HEK293 (cell line): ENCODE measurements at regions not wholly inside any gene's neighbourhood (a gene's known extent, or its start where the extent isn't known, plus 50 kb on each side); places are given as distances from the start of the nearest gene placed in this dataset.

Source experiments
- CTCF ChIA-PET: fragments of 350-600 bp; formaldehyde crosslinking; extraction: SDS; loops from one replicate; lab custom pipeline; 2021; ENCODE audit warnings: antibody characterized with exemption; lab: Yijun Ruan, JAX
- POLR2A ChIA-PET: fragments of 300-600 bp; formaldehyde crosslinking; extraction: SDS; loops from one replicate; lab custom pipeline; 2020; ENCODE audit warnings: antibody characterized with exemption, inconsistent platforms; lab: Yijun Ruan, JAX
- H3K27ac ChIP-seq: fragments of 200-500 bp; sonication (Bioruptor generic); 2 replicates; pipeline ENCODE4 v1.5.1; 2014; ENCODE audit warnings: low read depth, low read length, control low read depth, inconsistent platforms; ENCODE audit errors: extremely low read depth
- H3K36me3 ChIP-seq, 2 experiments: fragments of 200-500 bp in 1 of 2; sonication (Bioruptor generic) in 1 of 2; 1 replicate in 1 of 2; 2 replicates in 1 of 2; pipeline ENCODE4 v1.5.1; 2014 to 2017; ENCODE audit warnings: inconsistent platforms in 2 of 2, low read length in 2 of 2; ENCODE audit not compliant: control insufficient read depth in 2 of 2, insufficient read depth in 1 of 2
- H3K4me1 ChIP-seq: fragments of 200-500 bp; sonication (Bioruptor generic); 2 replicates; pipeline ENCODE4 v1.5.1; 2014; ENCODE audit warnings: mild to moderate bottlenecking, low read length, inconsistent platforms; ENCODE audit not compliant: control insufficient read depth, insufficient read depth
- H3K4me3 ChIP-seq: 2 replicates; pipeline ENCODE4 v1.5.1; 2011; ENCODE audit warnings: low read depth, mild to moderate bottlenecking, control low read depth, low read length, moderate library complexity
- H3K9me3 ChIP-seq: fragments of 200-500 bp; sonication (Bioruptor generic); 2 replicates; pipeline ENCODE4 v1.5.1; 2014; ENCODE audit warnings: low read depth, low read length, inconsistent platforms; ENCODE audit not compliant: control insufficient read depth, insufficient read depth
- BCL11B ChIP-seq: fragments of 450-650 bp; formaldehyde crosslinking; IDR thresholded peaks from 2 replicates; pipeline ENCODE4 v1.5.1; 2016; ENCODE audit warnings: low read depth, missing biosample characterization, missing genetic modification characterization
- KLF16 ChIP-seq: fragments of 450-650 bp; formaldehyde crosslinking; IDR thresholded peaks from 2 replicates; pipeline ENCODE4 v1.5.1; 2017; ENCODE audit warnings: missing biosample characterization, missing genetic modification characterization
- SCRT2 ChIP-seq: fragments of 450-650 bp; formaldehyde crosslinking; IDR thresholded peaks from 2 replicates; pipeline ENCODE4 v1.5.1; 2016; ENCODE audit warnings: missing biosample characterization, missing genetic modification characterization
- SP7 ChIP-seq: fragments of 450-650 bp; formaldehyde crosslinking; IDR thresholded peaks from 2 replicates; pipeline ENCODE4 v1.5.1; 2016; ENCODE audit warnings: missing biosample characterization, missing genetic modification characterization
- ZBTB1 ChIP-seq: fragments of 450-650 bp; formaldehyde crosslinking; IDR thresholded peaks from 2 replicates; pipeline ENCODE4 v1.5.1; 2016; ENCODE audit warnings: missing biosample characterization, missing genetic modification characterization
- ZBTB8A ChIP-seq: fragments of 450-650 bp; formaldehyde crosslinking; IDR thresholded peaks from 2 replicates; pipeline ENCODE4 v1.5.1; 2016; ENCODE audit warnings: missing biosample characterization, missing genetic modification characterization
- ZNF155 ChIP-seq: fragments of 450-650 bp; formaldehyde crosslinking; IDR thresholded peaks from 2 replicates; pipeline ENCODE4 v1.5.1; 2016; ENCODE audit warnings: missing biosample characterization, missing genetic modification characterization
- ZNF19 ChIP-seq: fragments of 450-650 bp; formaldehyde crosslinking; IDR thresholded peaks from 2 replicates; pipeline ENCODE4; 2016; ENCODE audit warnings: missing biosample characterization, missing genetic modification characterization, low read depth
- ZNF214 ChIP-seq: fragments of 450-650 bp; formaldehyde crosslinking; IDR thresholded peaks from 2 replicates; pipeline ENCODE4 v1.5.1; 2017; ENCODE audit warnings: missing biosample characterization, mild to moderate bottlenecking, missing genetic modification characterization, borderline replicate concordance
- ZNF223 ChIP-seq: fragments of 450-650 bp; formaldehyde crosslinking; IDR thresholded peaks from 2 replicates; pipeline ENCODE4 v1.5.1; 2016; ENCODE audit warnings: missing biosample characterization, missing genetic modification characterization
- ZNF350 ChIP-seq: fragments of 450-650 bp; formaldehyde crosslinking; IDR thresholded peaks from 2 replicates; pipeline ENCODE4 v1.5.0; 2017; ENCODE audit warnings: missing biosample characterization, mild to moderate bottlenecking, missing genetic modification characterization
- ZNF394 ChIP-seq: fragments of 450-650 bp; formaldehyde crosslinking; IDR thresholded peaks from 2 replicates; pipeline ENCODE4 v1.5.1; 2016; ENCODE audit warnings: missing biosample characterization, missing genetic modification characterization, mild to moderate bottlenecking, moderate library complexity, borderline replicate concordance
- ZNF510 ChIP-seq: fragments of 450-650 bp; formaldehyde crosslinking; IDR thresholded peaks from 2 replicates; pipeline ENCODE4 v1.5.1; 2018; ENCODE audit warnings: mild to moderate bottlenecking, missing genetic modification characterization, missing biosample characterization; ENCODE audit not compliant: insufficient replicate concordance
- ZNF544 ChIP-seq: fragments of 450-650 bp; formaldehyde crosslinking; IDR thresholded peaks from 2 replicates; pipeline ENCODE4 v1.5.0; 2017; ENCODE audit warnings: missing biosample characterization, missing genetic modification characterization
- ZNF548 ChIP-seq: fragments of 450-650 bp; formaldehyde crosslinking; IDR thresholded peaks from 2 replicates; pipeline ENCODE4 v1.5.1; 2016; ENCODE audit warnings: missing biosample characterization, missing genetic modification characterization
- ZNF621 ChIP-seq: fragments of 450-650 bp; formaldehyde crosslinking; IDR thresholded peaks from 2 replicates; pipeline ENCODE4 v1.5.1; 2017; ENCODE audit warnings: missing biosample characterization, missing genetic modification characterization
- ZNF670 ChIP-seq: fragments of 450-650 bp; formaldehyde crosslinking; IDR thresholded peaks from 2 replicates; pipeline ENCODE4 v1.5.1; 2016; ENCODE audit warnings: missing biosample characterization, missing genetic modification characterization, low read depth
- ZNF704 ChIP-seq: fragments of 450-650 bp; formaldehyde crosslinking; IDR thresholded peaks from 2 replicates; pipeline ENCODE4 v1.5.1; 2016; ENCODE audit warnings: missing biosample characterization, missing genetic modification characterization
- TF ChIP-seq, protein P1 (sequence below): sonication (generic); formaldehyde crosslinking; IDR thresholded peaks from 2 replicates; pipeline ENCODE4 v1.8.1; 2022; ENCODE audit warnings: mild to moderate bottlenecking, moderate library complexity, missing genetic modification reagents
- TF ChIP-seq, protein P2 (sequence below): fragments of 450-650 bp; formaldehyde crosslinking; IDR thresholded peaks from 2 replicates; pipeline ENCODE4 v1.5.1; 2016; ENCODE audit warnings: missing biosample characterization, missing genetic modification characterization

GRCh38 chr14:71328183-71328582 is 420.9 kb downstream of the PCNX1 start:
- CTCF ChIA-PET = no interaction called here
- Histone ChIP-seq H3K27ac (no peak overlapping the region), H3K4me1 (peaks cover 7% of the 10 kb centered on the region), H3K9me3 (no peaks in the 10 kb centered on the region)
- TF ChIP-seq ZNF704 (no peak), ZNF621 (no peak), BCL11B (no peak), ZNF670 (tag by site-specific recombination) (no peak), ZBTB8A (no peak)
- TF ChIP-seq, protein P1, sequence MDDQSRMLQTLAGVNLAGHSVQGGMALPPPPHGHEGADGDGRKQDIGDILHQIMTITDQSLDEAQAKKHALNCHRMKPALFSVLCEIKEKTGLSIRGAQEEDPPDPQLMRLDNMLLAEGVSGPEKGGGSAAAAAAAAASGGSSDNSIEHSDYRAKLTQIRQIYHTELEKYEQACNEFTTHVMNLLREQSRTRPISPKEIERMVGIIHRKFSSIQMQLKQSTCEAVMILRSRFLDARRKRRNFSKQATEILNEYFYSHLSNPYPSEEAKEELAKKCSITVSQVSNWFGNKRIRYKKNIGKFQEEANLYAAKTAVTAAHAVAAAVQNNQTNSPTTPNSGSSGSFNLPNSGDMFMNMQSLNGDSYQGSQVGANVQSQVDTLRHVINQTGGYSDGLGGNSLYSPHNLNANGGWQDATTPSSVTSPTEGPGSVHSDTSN (CRISPR knock-in tag) = no peak
- TF ChIP-seq, all 188 proteins: peak for 0
- POLR2A ChIA-PET = interaction anchor here (0.6 kb wide), 1 partner anchor 18 kb away, joined by 3 read pairs; no protein-coding TSS in a partner anchor
- no peak overlapping the region for H3K4me3 ChIP-seq
- H3K36me3 ChIP-seq = no peaks in the 10 kb centered on the region; a peak in 1 of 3 replicates

- Histone ChIP-seq H3K9me3 (no peaks in the 10 kb centered on the region), H3K4me1 (peaks cover 5% of the 10 kb centered on the region; the same call in 1 of the 2 replicates), H3K27ac (no peak overlapping the region), H3K36me3 (no peaks in the 10 kb centered on the region; a peak in 1 of 3 replicates), H3K4me3 (no peak overlapping the region)
- TF ChIP-seq ZNF223 (tag by site-specific recombination) = no peak
- TF ChIP-seq ZNF394 (tag by site-specific recombination) = no peak
- TF ChIP-seq ZNF548 (tag by site-specific recombination) = no peak
- no peak for TF ChIP-seq SP7 (tag by site-specific recombination)
- TF ChIP-seq, protein P2, sequence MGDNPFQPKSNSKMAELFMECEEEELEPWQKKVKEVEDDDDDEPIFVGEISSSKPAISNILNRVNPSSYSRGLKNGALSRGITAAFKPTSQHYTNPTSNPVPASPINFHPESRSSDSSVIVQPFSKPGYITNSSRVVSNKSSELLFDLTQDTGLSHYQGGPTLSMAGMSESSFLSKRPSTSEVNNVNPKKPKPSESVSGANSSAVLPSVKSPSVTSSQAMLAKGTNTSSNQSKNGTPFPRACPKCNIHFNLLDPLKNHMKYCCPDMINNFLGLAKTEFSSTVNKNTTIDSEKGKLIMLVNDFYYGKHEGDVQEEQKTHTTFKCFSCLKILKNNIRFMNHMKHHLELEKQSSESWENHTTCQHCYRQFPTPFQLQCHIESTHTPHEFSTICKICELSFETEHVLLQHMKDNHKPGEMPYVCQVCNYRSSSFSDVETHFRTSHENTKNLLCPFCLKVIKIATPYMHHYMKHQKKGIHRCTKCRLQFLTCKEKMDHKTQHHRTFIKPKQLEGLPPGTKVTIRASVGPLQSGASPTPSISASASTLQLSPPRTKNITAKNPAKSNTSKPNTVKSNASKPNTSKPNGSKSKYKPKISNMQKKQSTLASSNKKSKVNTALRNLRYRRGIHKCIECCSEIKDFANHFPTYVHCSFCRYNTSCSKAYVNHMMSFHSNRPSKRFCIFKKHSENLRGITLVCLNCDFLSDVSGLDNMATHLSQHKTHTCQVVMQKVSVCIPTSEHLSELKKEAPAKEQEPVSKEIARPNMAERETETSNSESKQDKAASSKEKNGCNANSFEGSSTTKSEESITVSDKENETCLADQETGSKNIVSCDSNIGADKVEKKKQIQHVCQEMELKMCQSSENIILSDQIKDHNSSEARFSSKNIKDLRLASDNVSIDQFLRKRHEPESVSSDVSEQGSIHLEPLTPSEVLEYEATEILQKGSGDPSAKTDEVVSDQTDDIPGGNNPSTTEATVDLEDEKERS (tag by site-specific recombination) = no peak
- no peak for TF ChIP-seq ZNF350 (tag by site-specific recombination)
- TF ChIP-seq ZNF214 (tag by site-specific recombination) = no peak
- TF ChIP-seq ZNF155 (tag by site-specific recombination) = no peak
- TF ChIP-seq KLF16 (tag by site-specific recombination) = no peak
- ChIA-PET CTCF (no interaction called here), POLR2A (no interaction called here)
Measured at GRCh38 chr14:71328954-71329353, 421.7 kb downstream of the PCNX1 start.

- H3K36me3 ChIP-seq = no peaks in the 10 kb centered on the region; a peak in 1 of 3 replicates
- POLR2A ChIA-PET = no interaction called here
- no peaks in the 10 kb centered on the region for H3K4me1 ChIP-seq
- no peak overlapping the region for H3K4me3 ChIP-seq
- TF ChIP-seq ZBTB1 (no peak), ZNF19 (tag by site-specific recombination) (no peak), SCRT2 (tag by site-specific recombination) (no peak), ZNF510 (tag by site-specific recombination) (no peak), ZNF544 (tag by site-specific recombination) (no peak)
- CTCF ChIA-PET = interaction anchor here (0.9 kb wide), 1 partner anchor 11 kb away, joined by 4 read pairs; no protein-coding TSS in a partner anchor
- no peaks in the 10 kb centered on the region for H3K9me3 ChIP-seq
- H3K27ac ChIP-seq = no peak overlapping the region
Measured at GRCh38 chr14:71331403-71331802, 424.1 kb downstream of the PCNX1 start.
